ENCODE measurements at regions not wholly inside any gene's neighbourhood (a gene's known extent, or its start where the extent isn't known, plus 50 kb on each side); places are given as distances from the start of the nearest gene placed in this dataset.
"Not testable (repeated sequence)": the region's sequence is repeated elsewhere in the genome, so short reads cannot be mapped to it uniquely, and the experiment has no call there.

DNA sequence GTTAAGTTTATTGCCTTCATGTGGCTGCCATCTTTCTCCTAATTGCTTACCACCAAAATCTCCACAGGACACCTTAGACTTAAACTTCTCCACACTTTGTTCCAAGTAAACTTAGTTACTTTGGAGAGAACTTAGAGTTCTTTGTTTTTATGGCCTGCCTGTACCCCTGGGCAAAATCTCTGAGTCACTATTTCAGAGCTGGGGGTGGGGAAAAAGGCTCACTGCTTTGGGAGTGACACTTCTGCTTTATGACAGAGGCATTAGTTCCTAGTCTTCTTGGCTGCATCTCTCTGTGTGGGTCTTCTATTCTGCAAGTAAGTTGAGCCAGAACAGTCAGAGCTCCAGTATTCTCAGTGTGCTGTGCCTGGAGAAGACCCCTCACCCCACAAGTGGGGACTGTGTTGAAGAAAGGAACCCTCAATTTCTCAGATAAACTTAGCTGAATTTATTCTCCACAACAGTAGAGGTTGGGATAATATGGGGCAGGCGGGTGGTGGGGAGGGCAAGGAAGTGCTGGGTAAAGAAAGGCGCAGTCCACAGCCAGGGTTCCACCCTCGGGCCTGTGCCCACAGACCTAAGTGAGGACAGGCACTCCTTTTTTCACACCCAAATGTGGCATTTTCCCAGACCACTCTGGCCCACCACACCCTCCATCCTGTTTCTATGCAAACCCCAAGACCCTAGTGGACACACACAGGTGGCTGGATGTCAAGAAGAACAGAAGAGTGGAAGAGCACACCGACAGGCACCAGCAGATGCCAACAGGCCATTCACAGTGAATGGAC lies 636.6 kb upstream of the MAN1A1 start:
- no peak for DNase-seq (ENCODE audit: low read depth in 4 of 4, low spot score in 3 of 4)

DNA sequence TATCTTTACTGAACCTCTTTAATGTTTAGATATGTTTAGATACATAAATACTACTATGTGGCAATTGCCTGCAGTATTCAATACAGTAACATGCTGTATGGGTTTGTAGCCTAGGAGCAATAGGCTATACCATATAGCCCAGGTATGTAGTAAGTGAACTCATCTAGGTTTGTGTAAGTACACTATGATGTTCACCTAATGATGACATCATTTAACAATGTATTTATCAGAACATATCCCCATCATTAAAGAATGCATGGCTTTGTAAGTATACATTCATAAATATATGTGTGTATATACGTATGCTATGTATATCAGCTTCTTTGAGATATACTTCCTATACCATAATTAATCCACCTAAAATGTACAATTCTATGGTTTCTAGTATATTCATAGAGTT lies 631.2 kb upstream of the MAN1A1 start:
- DNase-seq (ENCODE audit: low read depth in 4 of 4, low spot score in 3 of 4): no peak

DNA sequence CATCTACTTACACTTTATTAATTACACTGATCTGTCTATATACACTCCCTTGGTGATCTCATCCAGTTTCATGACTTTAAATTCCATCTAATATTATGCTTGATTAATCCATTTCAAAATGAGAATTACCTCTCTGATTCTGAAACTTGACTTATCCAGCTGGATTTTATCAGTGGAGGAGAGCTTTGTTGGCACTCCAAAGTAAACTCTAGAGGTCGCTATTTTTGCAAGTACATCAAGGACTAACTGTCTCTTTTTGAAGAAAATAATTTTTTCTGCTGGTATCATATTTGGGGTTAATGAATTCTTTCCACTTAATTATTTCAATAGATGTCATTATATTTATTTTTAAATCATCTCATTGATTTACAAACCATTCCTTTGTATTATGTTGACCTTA lies 630.3 kb upstream of the MAN1A1 start:
- no peak for DNase-seq (ENCODE audit: low read depth in 4 of 4, low spot score in 3 of 4)

DNA sequence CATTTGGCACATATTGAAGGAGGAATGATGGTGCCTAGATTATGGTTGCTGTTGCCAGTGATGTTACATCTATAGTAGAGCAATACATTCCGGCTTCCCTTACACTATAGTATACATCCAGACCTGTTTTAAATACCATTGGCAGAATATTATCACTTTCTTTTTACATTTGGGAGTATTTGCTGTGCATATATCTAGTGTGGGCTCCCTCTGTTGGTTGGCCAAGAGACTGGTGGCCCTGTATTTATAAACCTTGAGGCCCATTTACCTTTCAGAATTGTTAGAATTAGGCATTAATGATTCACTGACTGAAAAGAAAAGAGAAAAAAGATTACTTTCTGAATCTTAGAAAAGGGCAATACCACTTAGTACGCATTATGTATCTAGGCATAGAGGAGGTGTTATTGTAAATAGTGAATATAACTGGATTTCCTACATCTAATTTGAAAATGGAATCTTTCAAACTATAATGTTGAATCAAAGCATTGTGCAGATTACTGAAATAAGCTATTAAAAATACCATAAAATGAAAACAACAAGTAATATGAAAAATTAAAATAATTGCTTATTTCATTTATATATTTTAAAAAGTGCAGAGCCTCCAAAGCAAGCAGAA lies 628.8 kb upstream of the MAN1A1 start:
- no peak for DNase-seq (ENCODE audit: low read depth in 4 of 4, low spot score in 3 of 4)

DNA sequence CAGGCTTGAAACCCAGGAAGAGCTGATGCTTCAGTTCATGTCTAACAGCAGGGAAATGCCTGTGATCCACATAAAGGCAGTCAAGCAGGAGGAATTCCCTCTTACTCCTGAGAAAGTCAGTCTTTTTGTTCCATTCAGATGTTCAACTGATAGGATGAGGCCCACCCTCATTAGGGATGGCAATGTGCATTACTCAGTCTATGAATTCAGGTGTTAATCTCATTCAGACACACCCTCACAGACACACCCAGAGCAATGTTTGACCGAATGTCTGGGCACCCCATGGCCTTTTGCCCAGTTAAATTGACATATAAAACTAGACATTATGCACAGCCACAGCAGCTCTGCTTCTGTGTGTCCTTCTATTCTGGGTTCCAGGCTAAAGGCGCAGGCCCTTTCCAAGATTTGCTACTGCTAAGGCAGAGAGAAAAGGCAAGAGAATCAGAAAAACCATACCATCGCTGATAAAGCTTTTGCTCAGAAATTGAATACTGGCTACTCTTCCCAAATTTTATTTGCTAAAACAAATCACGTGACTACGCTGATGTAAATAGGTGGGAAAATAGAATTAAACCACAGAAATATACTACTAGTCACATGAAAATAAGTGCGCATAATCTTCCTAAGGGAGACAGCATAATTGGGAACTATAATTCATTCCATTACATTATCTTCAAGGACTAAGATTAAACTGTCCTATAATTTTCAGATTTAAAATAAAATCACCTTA lies 625.0 kb upstream of the MAN1A1 start:
- DNase-seq (ENCODE audit: low read depth in 4 of 4, low spot score in 3 of 4): no peak

DNA sequence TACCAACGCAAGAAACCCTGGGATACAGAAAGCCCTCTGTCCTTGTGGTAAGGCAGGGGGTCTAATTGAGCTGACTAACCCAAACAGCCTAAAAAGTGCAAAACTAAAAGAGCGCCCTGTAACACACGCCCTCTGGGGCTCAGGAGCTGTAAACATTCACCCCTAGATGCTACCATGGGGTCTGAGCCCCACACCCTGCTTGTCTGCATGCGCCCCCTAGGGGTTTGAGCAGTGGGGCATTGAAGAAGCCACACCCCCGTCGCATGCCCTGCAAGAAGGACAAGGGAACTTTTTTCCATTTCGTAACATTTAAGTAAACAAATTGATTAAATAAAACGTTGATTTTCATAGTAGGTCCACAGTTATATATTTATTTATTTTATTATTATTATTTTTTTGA lies 616.9 kb upstream of the MAN1A1 start:
- DNase-seq (ENCODE audit: low read depth in 4 of 4, low spot score in 3 of 4): no peak

DNA sequence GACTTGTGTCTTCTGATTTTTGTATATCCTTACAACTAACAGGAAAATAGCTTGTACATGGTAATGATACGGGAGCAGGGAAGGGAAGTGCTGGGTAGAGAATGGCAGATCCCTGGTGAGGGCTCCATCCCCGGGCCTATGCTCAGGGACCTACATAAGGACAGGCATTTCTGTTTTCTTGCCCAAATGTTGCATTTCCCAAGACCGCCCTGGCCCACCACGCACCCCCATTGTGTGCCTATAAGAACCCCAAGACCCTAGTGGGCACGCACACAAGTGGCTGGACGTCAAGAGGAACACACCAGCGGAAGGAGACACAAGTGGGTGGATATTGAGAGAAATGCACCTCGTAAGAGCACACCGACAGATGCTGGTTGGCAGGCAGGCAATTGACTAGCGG lies 616.3 kb upstream of the MAN1A1 start:
- no peak for DNase-seq (ENCODE audit: low read depth in 4 of 4, low spot score in 3 of 4)

DNA sequence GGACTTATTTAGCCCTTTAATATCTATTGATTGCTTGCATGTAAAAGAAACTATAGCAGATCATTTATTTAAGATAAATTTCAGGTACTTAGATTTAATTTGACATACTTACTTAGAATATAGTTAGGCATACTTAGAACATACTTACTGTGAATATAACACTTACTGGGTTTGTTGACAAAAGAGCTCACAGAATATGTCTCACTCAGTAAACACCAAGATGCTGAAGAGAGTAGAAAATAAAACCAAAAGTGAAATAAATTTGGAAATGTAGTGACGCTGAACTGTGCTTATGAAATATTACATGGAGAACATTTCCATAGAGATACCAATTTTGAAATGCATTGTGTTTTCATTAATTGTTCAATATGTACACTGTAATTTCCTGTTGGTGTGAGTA lies 615.4 kb upstream of the MAN1A1 start:
- DNase-seq (ENCODE audit: low read depth in 4 of 4, low spot score in 3 of 4): no peak

DNA sequence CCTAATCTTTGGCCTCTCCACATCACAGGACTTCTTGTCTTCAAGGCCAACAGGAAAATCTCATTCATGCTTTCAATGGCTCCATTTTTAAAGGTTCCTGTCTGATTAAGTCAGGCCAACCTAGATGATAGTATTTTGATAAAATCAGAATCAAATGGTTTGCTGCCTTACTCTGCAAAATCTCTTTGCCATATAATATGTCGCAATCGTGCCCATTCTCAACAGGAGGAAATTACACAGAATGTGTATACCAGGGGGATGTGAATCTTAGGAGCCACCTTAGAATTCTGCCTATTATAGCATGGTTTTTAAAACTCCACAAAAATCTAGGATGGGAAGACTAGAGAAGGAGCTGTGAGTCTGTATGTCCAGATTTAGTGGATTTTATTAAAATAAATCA lies 612.9 kb upstream of the MAN1A1 start:
- DNase-seq (ENCODE audit: low read depth in 4 of 4, low spot score in 3 of 4): no peak

DNA sequence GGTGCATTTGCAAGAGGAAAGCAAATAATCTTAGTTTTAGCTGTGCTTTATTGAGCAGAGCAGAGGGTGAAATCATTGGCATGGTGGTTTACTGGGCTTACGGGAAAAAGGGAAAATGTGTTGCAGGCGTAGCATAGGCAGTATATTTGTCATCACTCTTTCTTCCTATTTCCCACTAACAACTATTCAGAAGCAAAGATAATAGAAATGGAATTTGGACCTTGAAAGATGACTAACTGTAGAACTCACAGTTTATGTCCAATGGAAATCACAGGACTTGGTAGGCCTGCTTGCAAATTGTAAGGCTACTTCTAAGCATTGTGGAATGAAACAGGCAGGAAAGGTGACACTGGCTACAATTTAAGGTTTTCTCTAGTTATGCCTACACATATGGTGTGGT lies 611.9 kb upstream of the MAN1A1 start:
- DNase-seq (ENCODE audit: low read depth in 4 of 4, low spot score in 3 of 4): no peak

DNA sequence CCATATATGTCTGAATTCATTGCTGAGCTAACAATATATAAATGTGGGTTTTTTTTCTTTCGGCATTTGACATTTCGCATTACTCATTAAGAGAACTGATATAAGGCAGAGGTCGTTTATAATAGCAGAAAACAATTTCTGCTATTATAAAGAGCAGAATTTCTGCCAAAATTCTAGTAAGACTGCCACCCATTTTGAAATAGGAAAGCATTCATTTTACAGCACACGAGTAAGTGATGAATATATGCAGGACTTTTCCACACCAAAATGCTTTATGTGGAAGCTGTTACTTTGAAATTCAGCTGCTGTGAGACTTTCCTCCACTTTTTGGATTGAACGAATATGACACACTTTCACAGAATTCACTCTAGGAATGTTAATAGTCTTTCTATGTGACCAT lies 610.9 kb upstream of the MAN1A1 start:
- no peak for DNase-seq (ENCODE audit: low read depth in 4 of 4, low spot score in 3 of 4)

DNA sequence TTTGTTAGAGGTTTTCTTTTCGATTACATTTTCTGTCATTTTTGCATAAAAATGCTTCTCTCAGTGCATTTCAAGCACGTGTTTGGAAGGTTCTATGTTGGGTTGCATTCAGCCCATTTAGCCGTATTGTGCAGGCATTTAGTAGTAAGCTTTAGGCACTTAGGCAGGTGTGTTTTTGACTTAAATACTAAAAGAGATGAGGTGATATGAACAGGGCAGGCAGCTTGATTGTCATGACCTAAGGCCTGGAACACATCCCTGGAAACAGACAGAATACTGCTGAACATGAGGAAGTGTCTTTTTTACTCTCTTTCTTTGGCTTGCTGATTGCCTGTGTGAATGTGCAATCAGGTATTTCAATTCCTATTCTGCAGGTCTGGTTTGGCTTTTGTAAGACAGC lies 610.5 kb upstream of the MAN1A1 start:
- no peak for DNase-seq (ENCODE audit: low read depth in 4 of 4, low spot score in 3 of 4)

DNA sequence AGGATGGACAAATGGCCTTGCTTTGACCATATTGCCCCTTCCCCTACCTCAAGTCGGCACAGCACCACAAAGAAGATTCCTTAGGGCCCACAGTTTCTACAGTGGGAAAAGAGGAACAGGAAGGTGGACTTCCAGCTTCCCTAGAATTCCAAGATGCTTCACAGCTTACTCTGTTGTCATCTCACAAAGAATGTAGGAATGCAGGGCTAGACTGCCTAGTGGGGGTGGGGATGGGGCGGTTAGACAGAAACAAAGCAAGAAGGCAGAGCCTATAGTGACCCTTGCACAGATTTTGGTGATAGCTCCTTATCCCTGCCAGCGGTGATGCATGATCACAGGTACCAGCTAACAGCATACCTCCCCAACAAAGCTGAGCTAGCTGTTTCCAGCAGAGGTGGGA lies 607.6 kb upstream of the MAN1A1 start:
- no peak for DNase-seq (ENCODE audit: low read depth in 4 of 4, low spot score in 3 of 4)

DNA sequence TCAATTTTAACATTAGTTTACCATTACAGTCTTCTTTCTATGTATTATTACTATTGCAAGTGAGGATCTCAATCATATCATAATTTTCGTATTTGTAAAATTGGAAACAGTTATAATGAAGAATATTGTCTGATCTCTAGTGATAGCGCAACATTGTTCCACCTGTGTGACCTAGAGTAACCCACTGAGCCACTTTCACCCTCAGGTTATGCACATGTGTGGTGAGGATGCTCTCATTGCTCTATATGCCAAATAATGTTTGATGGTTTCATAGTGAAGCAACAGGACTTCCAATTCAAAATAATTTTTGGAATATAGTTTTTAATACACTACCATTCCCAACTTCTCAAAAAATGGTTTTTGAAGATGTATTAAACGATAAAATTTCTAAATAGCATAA lies 603.1 kb upstream of the MAN1A1 start:
- no peak for DNase-seq (ENCODE audit: low read depth in 4 of 4, low spot score in 3 of 4)

DNA sequence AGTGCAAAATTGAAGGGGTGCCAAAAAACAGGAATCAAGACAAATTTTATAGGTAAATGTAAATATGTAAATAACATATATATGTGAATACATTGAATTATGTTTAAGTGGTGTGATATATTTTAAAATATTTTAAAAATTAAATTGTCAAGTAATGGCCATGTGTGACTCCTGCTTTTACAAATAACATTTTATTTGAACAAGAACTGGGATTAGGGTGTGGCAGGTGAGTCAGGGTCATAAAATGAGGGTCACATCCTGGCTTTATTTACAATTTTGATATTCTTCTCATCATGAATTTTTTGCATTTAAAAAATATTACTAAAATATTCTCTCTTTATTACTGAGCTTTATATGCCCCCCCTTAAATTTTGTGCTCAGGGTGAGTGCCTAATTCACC lies 601.1 kb upstream of the MAN1A1 start:
- DNase-seq (ENCODE audit: low read depth in 4 of 4, low spot score in 3 of 4): no peak

DNA sequence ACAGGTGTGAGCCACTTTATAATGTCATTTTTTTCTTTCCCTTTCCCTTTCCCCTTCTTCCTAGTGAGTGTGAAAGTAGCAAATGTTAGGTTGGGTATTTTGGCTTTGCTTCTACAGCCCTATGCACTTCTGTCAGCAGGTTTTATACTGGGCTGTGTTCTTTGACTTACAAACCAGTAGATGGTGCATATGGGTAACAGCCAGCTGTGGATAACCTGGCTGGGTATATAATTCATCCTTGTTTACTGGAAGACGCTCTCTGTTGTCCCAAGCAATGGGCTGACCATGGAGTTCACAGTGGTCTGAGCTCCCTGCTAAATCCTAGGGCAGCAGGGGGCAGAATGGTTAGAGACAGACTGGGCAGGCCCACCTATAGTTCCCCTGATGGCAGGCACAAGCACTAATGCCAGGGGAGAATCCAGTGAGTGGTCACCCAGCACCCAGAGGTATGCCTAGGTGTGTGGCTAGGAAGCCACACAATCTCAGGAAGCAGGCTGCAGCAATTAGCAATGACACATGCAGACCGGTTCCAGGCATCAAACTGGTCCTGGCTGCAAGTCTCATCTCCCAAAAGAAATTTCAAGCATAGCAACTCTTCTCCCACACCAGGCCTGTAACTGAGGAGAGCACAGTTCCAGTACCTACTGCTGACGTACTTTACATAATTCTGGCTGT lies 592.7 kb upstream of the MAN1A1 start:
- DNase-seq (ENCODE audit: low read depth in 4 of 4, low spot score in 3 of 4): no peak

DNA sequence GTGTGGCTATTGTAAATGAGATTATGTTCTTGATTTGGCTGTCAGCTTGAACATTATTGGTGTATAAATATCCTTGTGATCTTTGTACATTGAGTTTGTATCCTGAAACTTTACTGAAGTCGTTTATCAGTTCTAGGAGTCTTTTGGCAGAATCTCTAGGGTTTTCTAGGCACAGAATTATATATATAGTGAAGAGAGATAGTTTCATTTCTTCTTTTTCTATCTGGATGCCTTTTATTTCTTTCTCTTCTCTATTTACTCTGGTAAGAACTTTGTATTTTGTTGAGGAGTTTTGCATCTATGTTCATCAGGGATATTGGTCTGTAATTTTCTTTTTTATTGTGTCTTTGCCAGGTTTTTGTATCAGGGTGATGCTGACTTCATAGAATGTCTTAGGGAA lies 589.2 kb upstream of the MAN1A1 start:
- DNase-seq (ENCODE audit: low read depth in 4 of 4, low spot score in 3 of 4): no peak

DNA sequence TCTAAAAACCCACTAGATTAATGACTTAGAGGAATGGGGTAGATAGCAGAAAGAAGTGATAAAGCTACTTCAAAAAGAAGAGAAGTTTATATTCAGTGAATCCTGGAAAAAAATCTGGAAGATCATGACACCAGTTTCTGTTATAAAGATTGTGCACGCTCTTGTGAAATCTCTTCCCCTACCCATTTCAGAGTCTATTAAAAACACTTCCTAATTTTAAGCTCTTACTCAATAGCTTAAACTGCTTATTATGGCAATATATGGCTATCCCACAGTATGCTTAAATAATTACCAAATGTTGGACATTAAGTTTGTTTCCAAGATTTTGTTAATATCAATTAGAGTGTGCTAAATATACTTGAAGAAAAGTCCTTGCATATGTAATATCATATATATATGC lies 585.3 kb upstream of the MAN1A1 start:
- DNase-seq (ENCODE audit: low read depth in 4 of 4, low spot score in 3 of 4): no peak

DNA sequence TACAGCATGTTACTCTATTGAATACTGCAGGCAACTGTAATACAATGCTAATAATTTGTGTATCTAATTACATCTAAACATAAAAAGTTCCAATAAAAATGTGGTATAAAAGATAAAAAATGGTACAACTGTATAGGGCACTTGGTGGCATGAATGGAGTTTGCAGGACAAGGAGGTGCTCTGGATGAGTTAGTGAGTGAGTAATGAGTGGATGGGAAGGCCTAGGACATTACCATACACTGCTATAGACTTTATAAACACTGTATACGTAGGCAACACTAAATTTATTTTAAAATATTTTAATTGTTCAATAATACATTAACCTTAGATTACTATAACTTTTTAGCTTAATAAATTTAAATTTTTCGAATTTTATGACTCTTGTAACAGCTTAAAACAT lies 579.6 kb upstream of the MAN1A1 start:
- DNase-seq (ENCODE audit: low read depth in 4 of 4, low spot score in 3 of 4): no peak

DNA sequence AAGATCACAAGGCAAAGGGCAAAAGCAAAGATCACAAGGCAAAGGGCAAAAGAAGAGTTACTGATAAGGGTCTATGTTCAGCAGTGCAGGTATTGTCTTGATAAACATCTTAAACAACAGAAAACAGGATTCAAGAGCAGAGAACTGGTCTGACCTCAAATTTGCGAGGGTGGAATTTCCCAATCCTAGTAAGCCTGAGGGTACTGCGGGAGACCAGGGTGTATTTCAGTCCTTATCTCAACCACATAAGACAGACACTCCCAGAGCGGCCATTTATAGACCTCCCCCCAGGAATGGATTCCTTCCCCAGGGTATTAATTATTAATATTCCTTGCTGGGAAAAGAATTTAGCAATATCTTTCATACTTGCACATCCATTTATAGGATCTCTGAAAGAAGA lies 575.3 kb upstream of the MAN1A1 start:
- not testable (repeated sequence) for DNase-seq (ENCODE audit: low read depth in 4 of 4, low spot score in 3 of 4)

DNA sequence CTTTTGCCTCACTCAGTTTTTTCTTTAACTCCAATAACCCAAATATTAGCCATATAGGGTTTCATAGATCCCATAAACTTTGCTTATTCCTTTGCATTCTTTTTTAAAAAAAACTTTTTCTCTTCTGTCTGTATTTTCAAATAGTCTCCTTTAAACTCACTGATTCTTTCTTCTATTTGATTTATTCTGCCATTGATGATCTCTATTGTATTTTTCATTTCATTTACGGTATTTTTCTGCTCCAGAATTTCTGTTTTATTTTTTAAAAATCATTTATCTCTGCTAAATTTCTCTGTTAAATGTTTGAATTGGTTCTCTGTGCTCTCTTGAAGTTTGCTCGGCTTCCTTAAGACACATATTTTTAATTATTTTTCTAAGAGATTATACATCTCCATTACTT lies 573.3 kb upstream of the MAN1A1 start:
- DNase-seq (ENCODE audit: low read depth in 4 of 4, low spot score in 3 of 4): no peak

All from right renal pelvis (tissue), 4 donors.